GM10266 (cell line): ENCODE measurements at regions not wholly inside any gene's neighbourhood (a gene's known extent, or its start where the extent isn't known, plus 50 kb on each side); places are given as distances from the start of the nearest gene placed in this dataset.

Experiments used
- DNase-seq: peaks from one replicate; pipeline ENCODE4 v3.0.0; 2012; ENCODE audit errors: extremely low spot score
- CTCF ChIP-seq: IDR thresholded peaks from 2 replicates; pipeline ENCODE4 v1.5.1; 2012; ENCODE audit warnings: mild to moderate bottlenecking, low read depth; ENCODE audit not compliant: control insufficient read depth, insufficient read depth; ENCODE audit errors: missing control alignments

- DNase-seq = no peak
- no peak for TF ChIP-seq CTCF
Measured at GRCh38 chr19:31492050-31492449, 142.8 kb upstream of the TSHZ3 start.

GRCh38 chr19:31496076-31496475 lies 146.8 kb upstream of the TSHZ3 start:
- TF ChIP-seq CTCF = no peak
- no peak for DNase-seq

GRCh38 chr19:31497709-31498108 lies 148.5 kb upstream of the TSHZ3 start:
- DNase-seq = no peak

GRCh38 chr19:31498781-31499180 lies 149.5 kb upstream of the TSHZ3 start:
- DNase-seq = no peak
- TF ChIP-seq CTCF = no peak

More at GRCh38 chr19:31497709-31498108, 148.5 kb upstream of the TSHZ3 start:
- TF ChIP-seq CTCF = no peak

GRCh38 chr19:31499281-31500196 lies 150.3 kb upstream of the TSHZ3 start:
- DNase-seq = no peak
- TF ChIP-seq CTCF = no peak

- no peak for TF ChIP-seq CTCF
- no peak for DNase-seq
Measured at GRCh38 chr19:31500197-31500830, 151.1 kb upstream of the TSHZ3 start.

GRCh38 chr19:31500946-31501345 lies 151.7 kb upstream of the TSHZ3 start:
- no peak for TF ChIP-seq CTCF
- no peak for DNase-seq
